ENCODE measurements at regions not wholly inside any gene's neighbourhood (a gene's known extent, or its start where the extent isn't known, plus 50 kb on each side); places are given as distances from the start of the nearest gene placed in this dataset.

DNA sequence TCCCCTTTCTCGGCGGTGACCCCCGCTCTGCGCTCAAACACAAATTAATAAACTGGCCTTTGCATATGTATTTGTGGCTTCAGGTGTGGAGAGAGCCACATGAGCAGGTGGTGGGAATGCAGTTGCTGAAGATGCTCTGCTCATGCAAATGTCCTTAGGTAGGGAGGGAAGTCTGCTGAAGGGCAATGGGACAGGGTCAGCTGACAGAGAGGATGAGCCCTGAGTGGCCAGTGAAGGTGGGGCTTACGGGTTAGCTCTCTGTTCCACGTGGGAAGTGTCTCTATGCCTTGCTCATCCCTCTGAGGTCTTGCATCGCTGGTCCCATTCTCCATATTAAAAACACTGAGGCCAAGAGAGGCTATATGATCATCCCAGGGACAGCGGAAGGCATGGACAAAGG, 74.2 kb upstream of the CCL1 start:
- no peak for TF ChIP-seq POLR2AphosphoS5 (IDR thresholded peaks at IDR 0.05)
- TF ChIP-seq, protein P1, sequence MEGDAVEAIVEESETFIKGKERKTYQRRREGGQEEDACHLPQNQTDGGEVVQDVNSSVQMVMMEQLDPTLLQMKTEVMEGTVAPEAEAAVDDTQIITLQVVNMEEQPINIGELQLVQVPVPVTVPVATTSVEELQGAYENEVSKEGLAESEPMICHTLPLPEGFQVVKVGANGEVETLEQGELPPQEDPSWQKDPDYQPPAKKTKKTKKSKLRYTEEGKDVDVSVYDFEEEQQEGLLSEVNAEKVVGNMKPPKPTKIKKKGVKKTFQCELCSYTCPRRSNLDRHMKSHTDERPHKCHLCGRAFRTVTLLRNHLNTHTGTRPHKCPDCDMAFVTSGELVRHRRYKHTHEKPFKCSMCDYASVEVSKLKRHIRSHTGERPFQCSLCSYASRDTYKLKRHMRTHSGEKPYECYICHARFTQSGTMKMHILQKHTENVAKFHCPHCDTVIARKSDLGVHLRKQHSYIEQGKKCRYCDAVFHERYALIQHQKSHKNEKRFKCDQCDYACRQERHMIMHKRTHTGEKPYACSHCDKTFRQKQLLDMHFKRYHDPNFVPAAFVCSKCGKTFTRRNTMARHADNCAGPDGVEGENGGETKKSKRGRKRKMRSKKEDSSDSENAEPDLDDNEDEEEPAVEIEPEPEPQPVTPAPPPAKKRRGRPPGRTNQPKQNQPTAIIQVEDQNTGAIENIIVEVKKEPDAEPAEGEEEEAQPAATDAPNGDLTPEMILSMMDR (IDR thresholded peaks at IDR 0.05) = no peak

All from prostate gland (tissue), 2 donors.